NAMALWA (cell line): ENCODE measurements at regions not wholly inside any gene's neighbourhood (a gene's known extent, or its start where the extent isn't known, plus 50 kb on each side); places are given as distances from the start of the nearest gene placed in this dataset.
"Not testable (repeated sequence)": the region's sequence is repeated elsewhere in the genome, so short reads cannot be mapped to it uniquely, and the experiment has no call there.

Experiments used
- DNase-seq: peaks from one replicate; pipeline ENCODE4 v3.0.0-alpha.2; 2015; ENCODE audit warnings: low spot score

DNA sequence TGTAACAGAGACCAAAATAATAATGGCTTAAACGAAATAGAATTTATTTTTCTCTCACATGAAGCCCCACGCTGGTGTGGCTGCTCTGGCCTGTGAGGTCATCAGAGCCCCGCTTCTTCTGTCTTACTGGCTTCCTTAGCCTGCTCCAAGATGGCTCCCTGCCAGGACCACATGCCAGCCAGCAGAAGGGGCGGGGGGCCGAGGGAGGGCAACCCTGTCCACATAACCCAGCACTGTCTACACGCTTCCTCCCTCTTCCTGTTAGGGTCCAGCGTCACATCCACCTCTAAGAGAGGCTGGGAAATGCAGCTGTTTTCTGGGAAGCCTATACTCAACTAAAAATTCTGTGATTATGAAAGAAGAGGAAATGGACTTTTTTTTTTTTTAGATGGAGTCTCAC, 107.9 kb upstream of the DLG1 start:
- no peak for DNase-seq

DNA sequence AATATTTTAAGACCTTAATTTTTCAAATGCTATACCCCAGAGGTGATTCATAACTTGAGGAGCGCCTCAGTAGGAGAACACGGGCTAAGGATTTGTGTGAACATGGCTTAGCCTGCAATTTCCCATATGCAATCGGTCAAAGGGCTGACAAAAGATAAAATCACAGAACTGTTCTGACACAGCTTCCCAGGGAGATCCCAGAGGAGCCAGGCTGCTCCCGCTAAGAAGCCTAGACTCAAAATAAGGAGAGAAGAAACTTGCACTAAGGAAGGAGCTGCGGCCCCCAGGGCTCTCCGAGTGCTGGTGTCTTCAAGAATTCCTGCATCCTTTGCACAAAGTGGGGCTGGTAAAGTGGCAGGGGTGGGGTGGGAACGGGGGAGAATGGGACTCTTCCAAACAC, 106.3 kb upstream of the DLG1 start:
- DNase-seq: no peak

DNA sequence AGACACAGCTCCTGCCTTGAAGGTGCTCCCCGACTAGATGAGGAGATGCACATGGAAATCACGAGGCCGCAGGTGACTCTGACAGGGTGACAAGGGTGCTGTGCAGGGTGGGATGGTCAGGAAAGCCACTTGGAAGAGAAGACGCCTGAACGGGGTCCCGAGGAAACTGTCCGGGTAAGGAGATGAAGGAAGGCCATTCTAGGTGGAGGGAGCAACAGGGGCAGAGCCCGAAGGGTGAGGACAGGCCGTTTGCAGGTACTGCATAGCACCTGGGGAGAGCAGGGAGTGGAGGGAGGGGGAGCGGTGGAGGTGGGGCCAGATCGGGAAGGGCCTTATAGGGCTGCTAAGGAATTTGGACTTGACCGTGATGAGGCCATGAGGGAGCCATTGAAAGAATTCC, 105.6 kb upstream of the DLG1 start:
- DNase-seq: no peak

GRCh38 chr3:197402401-197402800, 104.0 kb upstream of the DLG1 start:
- DNase-seq: not testable (repeated sequence)

GRCh38 chr3:197399486-197399885, 101.1 kb upstream of the DLG1 start:
- DNase-seq: no peak

GRCh38 chr3:197398286-197398878, 100.0 kb upstream of the DLG1 start:
- DNase-seq: no peak

GRCh38 chr3:197397838-197398237, 99.4 kb upstream of the DLG1 start:
- no peak for DNase-seq

DNA sequence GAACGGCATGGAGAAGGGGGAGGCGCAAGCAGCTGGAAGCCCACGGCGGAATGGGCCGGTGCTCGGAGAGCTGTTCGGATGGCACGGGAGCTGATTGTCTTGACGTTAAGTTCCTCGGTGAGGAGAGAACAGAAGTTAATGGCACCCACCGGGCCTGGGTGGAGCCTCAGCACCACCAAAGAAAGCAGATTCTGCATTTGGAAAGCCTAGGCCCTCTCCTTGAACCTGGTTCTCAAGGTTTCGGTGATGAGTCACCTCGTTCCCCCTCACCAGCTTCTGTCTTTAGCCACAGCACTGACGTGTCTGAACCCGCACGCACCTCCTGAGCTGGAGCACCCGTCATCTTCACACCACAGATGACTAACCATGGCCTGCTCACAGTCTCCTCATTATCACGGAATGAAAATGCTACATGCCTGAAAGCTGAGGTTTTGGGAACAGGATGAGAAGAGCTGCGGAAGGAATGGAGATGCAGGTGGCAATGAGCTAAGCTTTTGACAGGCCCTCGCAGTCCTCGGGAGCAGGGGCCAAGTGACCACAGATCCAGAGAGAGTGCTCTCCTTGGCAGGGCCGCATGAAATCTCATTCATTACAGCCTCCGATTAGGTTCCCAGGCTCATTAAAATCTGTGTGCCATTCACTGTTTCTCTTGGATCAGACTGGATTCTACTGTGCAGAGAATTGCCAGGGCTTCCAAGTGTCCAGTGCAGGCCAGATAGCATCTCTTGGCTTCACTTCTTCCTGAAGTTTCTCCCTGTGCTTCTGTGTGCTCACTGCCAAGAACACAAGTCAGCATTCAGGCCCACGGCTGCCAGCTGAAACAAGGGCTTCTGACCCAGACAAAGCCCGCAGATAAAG, 96.3 kb upstream of the DLG1 start:
- DNase-seq: no peak

DNA sequence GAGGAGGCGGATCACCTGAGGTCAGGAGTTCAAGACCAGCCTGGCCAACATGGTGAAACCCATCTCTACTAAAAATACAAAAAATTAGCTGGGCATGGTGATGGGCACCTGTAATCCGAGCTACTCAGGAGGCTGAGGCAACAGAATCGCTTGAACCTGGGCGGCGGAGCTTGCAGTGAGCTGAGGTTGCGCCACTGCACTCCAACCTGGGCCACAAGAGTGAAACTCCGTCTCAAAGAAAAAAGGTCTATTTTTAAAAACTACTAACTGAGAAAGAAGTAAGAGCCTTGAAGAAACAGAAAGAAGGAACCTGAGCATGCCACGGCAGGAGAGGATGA, 95.7 kb upstream of the DLG1 start:
- DNase-seq: not testable (repeated sequence)

DNA sequence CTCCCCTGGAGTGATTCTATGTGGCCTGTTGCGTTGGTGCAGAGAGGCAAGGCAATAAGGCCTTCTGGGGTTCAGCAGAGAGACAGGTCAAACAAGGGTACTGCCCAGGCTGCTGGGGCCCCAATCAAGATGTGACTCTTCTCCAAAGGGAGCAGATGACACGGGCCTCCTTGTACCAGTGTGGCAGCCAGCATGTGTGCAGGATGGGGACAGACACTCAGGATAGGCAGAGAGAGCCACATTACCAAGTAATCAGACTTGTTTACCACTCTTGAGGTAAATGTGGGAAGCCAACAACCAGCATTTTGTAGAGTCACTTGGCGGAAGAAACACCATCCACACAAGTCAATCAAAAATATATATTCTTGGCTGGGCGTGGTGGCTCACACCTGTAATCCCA, 95.3 kb upstream of the DLG1 start:
- no peak for DNase-seq

DNA sequence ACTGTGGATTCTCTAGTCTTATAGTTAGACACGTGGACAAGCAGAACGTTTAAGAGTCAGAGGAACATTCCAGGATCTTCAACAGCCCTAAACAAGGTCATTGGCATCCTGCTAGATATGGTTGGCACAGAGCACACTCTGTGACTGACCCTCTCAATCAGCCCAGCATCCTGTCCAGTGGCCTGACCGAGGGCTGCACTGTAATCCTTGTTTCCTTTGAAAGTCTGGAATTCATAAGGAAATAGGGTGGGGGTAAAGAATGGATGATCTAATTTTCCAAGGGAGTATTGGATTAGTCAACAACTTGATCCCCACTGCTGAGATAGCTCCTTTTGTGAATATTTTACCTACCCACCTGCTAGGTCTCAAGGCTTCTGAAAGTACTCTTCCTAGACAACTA, 94.5 kb upstream of the DLG1 start:
- no peak for DNase-seq

GRCh38 chr3:197381371-197381770, 83.0 kb upstream of the DLG1 start:
- no peak for DNase-seq

DNA sequence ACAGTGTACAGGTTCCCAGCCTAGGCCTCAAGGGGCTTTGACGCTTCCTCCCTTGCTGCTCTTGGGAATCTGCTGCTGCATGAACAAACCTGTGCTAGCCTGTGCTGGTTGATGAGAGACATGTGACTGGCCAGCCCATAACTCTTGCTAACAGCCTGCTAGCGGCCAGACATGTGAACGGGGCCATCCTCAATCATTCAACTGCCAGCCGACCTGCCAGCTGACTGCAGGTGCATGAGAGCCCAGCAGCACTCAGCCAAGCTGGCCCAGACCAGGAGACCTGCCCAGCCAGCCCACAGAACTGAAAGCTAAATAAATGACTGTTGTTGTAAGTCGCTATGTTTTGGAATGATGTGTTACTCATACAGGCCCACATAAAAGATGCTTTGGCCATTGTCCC, 82.4 kb upstream of the DLG1 start:
- DNase-seq: no peak

- no peak for DNase-seq
Measured at GRCh38 chr3:197378985-197379718, 80.7 kb upstream of the DLG1 start.

- DNase-seq: no peak
Measured at GRCh38 chr3:197376735-197377555, 78.5 kb upstream of the DLG1 start.

GRCh38 chr3:197376020-197376419, 77.6 kb upstream of the DLG1 start:
- no peak for DNase-seq

GRCh38 chr3:197375001-197375441, 76.6 kb upstream of the DLG1 start:
- DNase-seq: no peak

- no peak for DNase-seq
Measured at GRCh38 chr3:197373096-197373495, 74.7 kb upstream of the DLG1 start.

- DNase-seq: no peak
Measured at GRCh38 chr3:197372047-197372661, 73.7 kb upstream of the DLG1 start.

DNA sequence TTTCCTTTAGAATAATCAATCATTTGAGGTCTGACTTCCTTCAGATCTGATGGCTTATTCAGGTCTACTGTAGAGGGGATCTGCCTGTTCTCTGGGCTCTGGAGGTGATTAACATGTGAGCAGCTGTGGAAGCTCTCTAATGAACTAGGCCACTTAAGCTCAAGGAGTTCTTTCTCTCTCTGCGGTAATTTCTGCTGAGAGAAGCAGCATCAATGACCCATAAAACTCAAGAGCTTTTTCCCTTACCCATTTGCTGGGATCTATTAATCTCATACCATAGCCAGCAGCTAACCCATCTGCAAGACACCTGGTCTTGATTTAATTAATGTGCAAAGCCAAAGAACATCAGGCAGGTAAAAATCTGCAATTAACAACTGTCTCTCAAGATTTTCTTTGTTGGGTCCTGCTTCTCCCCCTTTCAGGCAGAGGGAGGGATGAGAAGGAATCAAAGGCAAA, 73.2 kb upstream of the DLG1 start:
- DNase-seq: no peak

GRCh38 chr3:197369545-197369944, 71.1 kb upstream of the DLG1 start:
- DNase-seq: no peak

DNA sequence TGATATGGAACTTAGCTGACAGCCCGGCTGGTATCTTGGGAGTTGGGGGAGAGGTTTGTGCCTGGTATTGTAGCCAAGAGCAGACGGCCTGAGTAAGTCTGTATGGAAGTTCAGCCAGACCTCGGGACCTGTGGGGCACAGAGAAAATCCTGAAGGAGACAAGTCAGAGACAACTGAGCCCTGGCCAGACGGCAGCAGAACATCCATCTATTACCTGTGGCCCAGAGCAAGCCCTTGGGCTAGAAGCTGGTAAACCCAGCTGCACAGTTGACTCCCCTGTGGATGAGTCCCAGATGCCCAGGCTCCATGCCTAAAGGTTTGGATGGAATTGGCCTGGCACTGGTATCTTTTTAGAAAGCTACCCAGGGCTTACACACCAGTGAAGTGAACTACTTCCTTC, 70.4 kb upstream of the DLG1 start:
- DNase-seq: no peak
